Activated CD8-positive, alpha-beta T cell treated with anti-CD3 and anti-CD28 coated beads for 36 hours (primary cell): ENCODE measurements at regions not wholly inside any gene's neighbourhood (a gene's known extent, or its start where the extent isn't known, plus 50 kb on each side); places are given as distances from the start of the nearest gene placed in this dataset.

Source experiments
- ATAC-seq: fragments of 200-7000 bp; cut with Tn5 transposase; one replicate; pipeline ENCODE4 v1.10.0; 2021; ENCODE audit warnings: mild to moderate bottlenecking, moderate library complexity
- CTCF ChIA-PET: fragments of 350-600 bp; sonication (Branson Sonifier 250); formaldehyde crosslinking; loops from one replicate; lab custom pipeline; 2021; ENCODE audit warnings: antibody characterized with exemption; lab: Charles Lee
- POLR2A ChIA-PET: fragments of 350-600 bp; sonication (Branson Sonifier 250); formaldehyde crosslinking; loops from one replicate; lab custom pipeline; 2021; ENCODE audit warnings: antibody characterized with exemption; lab: Charles Lee
- DNase-seq: peaks from one replicate; pipeline ENCODE4 v3.0.0-alpha.2; 2020
- H3K27ac Mint-ChIP-seq: one replicate; pipeline ENCODE4 v1.8.0; 2021; ENCODE audit warnings: mild to moderate bottlenecking, mixed read lengths
- H3K27me3 Mint-ChIP-seq: one replicate; pipeline ENCODE4 v1.8.0; 2021; ENCODE audit warnings: mixed read lengths
- H3K36me3 Mint-ChIP-seq: one replicate; pipeline ENCODE4 v1.8.0; 2021; ENCODE audit warnings: low read depth, mixed read lengths
- H3K4me1 Mint-ChIP-seq: one replicate; pipeline ENCODE4 v1.8.0; 2021; ENCODE audit warnings: low read depth, mixed read lengths
- H3K4me3 Mint-ChIP-seq: one replicate; pipeline ENCODE4 v1.8.0; 2021; ENCODE audit warnings: mild to moderate bottlenecking, moderate library complexity, mixed read lengths
- H3K9me3 Mint-ChIP-seq: one replicate; pipeline ENCODE4 v1.8.0; 2021; ENCODE audit warnings: mixed read lengths
- intact Hi-C: fragments of 100-400 bp; cut with micrococcal nuclease; formaldehyde crosslinking; loops from one replicate; pipeline ENCODE4 v1.10.0; 2022
- TF ChIP-seq, protein P1 (sequence below): fragments of 200-600 bp; IDR thresholded peaks from one replicate; pipeline ENCODE4 v1.8.0; 2022; ENCODE audit warnings: antibody characterized with exemption, mild to moderate bottlenecking

DNA sequence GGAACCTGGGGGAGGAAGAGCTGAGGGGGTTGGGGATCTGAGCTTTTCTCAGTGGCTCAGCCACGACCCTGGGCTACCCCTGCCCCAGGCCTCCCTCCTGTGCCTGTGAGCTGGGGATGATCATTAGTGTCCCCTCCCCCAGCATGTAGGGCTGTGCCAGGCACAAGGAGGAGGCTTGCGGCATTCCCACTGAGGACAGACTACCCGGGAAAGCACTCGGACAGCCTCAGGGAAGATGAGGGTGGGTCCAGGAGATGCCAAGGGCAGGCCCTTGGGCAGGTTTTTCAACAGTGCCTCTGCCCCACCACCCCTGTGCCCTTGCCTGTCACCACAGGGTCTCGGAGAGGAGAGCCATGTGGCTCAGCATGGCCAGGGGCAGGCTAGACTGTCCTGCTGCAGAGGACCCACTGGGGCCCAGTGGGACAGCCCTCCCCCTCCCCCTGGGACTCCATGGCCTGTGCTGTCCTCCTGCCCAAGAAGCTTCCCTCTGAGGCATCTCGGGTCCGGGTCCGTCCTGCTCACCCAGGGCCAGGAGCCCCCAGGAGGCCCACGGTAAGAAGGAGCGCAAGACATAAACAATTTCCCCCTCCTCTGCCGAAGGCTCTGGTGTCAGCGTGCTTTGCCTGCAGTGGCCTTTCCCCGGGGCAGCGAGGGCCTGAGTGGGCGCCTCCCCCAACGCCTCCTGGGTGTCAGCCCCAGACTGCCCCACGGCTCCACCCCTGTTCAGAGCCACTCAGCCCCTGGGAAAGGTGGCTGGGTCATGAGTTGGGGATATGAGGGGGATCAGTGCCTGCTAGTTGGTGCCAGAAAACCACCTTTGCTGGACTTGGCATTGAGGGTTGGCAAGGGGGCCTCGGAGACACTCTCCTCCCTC, 192.5 kb downstream of the GOLGA6L6 start:
- POLR2A ChIA-PET, result no interaction called here
- Mint-ChIP-seq H3K4me1 (no peaks in the 10 kb centered on the region), H3K36me3 (no peaks in the 10 kb centered on the region), H3K9me3 (no peaks in the 10 kb centered on the region), H3K4me3 (no peak overlapping the region), H3K27ac (no peak overlapping the region), H3K27me3 (no peaks in the 10 kb centered on the region)
- CTCF ChIA-PET, result no interaction called here
- DNase-seq (no peak), ATAC-seq (no peak)
- intact Hi-C loops, result no loop called here
- TF ChIP-seq, protein P1, sequence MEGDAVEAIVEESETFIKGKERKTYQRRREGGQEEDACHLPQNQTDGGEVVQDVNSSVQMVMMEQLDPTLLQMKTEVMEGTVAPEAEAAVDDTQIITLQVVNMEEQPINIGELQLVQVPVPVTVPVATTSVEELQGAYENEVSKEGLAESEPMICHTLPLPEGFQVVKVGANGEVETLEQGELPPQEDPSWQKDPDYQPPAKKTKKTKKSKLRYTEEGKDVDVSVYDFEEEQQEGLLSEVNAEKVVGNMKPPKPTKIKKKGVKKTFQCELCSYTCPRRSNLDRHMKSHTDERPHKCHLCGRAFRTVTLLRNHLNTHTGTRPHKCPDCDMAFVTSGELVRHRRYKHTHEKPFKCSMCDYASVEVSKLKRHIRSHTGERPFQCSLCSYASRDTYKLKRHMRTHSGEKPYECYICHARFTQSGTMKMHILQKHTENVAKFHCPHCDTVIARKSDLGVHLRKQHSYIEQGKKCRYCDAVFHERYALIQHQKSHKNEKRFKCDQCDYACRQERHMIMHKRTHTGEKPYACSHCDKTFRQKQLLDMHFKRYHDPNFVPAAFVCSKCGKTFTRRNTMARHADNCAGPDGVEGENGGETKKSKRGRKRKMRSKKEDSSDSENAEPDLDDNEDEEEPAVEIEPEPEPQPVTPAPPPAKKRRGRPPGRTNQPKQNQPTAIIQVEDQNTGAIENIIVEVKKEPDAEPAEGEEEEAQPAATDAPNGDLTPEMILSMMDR, result no peak

DNA sequence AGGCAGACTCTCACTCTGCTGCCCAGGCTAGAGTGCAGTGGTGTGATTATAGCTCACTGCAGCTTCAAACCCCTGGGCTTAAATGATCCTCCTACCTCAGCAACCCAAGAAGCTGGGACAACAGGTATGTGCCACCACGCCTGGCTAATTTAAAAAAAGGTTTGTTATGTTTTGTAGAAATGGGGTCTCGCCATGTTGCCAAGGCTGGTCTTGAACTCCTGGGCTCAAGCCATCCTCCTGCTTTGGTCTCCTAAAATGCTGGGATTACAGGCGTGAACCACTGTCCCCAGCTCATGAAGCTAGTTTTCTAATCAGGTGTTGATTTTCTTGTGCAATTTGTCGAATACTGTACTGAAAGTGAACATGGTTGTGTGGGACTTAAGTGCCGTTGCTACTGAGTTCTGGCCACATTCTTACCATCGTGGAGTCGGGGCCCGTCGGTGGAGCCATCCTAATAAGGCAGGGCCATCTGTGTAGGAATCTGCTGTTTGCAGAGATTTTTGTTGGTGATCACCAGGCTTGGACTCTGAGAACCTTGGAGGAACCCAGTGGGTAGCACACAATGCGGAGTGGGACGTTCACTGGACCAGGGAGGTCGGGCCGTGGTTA, 193.2 kb downstream of the GOLGA6L6 start:
- Mint-ChIP-seq H3K4me1 (no peaks in the 10 kb centered on the region), H3K4me3 (no peak overlapping the region), H3K27me3 (no peaks in the 10 kb centered on the region), H3K27ac (no peak overlapping the region), H3K36me3 (no peaks in the 10 kb centered on the region), H3K9me3 (no peaks in the 10 kb centered on the region)
- ATAC-seq, result no peak
- TF ChIP-seq, protein P1, result no peak
- DNase-seq, result no peak
- intact Hi-C loops, result no loop called here
- ChIA-PET CTCF (interaction anchor here (1.3 kb wide), 1 partner anchor 8 kb away, joined by 4 read pairs; no protein-coding TSS in a partner anchor), POLR2A (no interaction called here)

DNA sequence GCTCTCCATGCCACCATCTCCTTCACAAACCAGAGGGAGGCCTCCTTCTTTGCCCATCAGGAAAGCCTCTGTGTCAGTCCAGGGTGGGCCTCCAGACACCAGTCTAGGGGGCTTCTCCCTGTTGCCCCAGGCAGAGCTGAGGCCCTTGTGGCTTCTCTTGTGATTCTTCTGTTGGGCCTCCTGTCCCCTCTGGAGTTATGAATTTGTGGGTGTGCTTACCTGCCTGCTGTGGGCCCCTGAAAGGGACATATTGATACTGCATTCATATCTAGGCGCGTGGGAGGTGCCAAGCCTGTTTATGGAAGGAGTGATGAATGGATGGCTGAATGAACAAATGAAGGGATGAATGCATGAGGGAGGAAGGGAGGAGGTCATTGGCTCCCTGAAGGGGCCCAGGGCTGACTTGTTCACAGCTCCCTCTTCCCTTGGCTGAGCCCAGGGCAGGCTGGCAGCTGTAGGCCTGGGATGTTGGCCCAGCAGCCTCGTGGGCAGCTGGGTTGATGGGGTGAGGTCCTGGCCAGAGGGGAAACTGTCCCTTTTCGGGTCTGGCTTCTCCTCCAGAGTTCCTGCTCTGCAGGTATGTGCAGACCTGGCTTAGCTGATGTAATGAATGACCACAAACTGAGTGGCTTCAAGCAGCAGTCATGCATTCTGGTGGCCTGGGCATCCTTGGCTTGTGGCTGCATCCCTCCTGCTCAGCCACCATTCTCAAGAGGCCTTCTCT, 195.4 kb downstream of the GOLGA6L6 start:
- TF ChIP-seq, protein P1, result no peak
- Mint-ChIP-seq H3K36me3 (no peaks in the 10 kb centered on the region), H3K4me1 (no peaks in the 10 kb centered on the region), H3K27me3 (no peaks in the 10 kb centered on the region), H3K4me3 (no peak overlapping the region), H3K27ac (no peak overlapping the region), H3K9me3 (no peaks in the 10 kb centered on the region)
- ATAC-seq, result no peak
- POLR2A ChIA-PET, result no interaction called here
- intact Hi-C loops, result no loop called here
- peak; percentile 2 for DNase-seq
- CTCF ChIA-PET, result no interaction called here

DNA sequence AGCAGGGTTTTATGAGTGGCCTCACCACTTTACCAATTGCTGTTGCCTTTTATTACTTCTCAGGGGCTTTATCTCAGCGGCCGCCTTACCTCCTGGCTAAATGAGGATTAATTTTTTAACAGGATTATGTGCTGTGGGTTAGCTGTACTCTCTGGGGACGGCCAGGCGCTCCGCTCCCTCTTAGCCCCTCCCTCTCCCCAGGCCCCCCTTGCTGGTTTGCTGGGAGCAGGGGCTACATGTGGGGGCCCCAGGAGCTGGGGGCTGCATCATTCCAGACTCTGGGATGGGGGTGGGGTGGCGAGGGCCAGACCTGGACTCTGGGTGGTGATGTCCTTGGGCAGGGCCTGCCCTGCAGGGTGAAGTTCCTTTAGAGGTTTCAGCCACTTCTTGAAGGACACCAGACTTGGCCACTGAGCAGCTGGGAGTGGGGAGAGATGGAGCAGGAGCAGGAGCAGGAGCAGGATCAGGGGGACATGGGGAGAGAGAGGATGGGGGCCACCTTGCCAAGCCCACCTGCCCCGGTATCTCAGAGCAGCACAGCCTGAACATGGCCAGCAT, 196.1 kb downstream of the GOLGA6L6 start:
- DNase-seq (no peak), ATAC-seq (no peak)

More for the DNA sequence above, 196.1 kb downstream of the GOLGA6L6 start:
- intact Hi-C loops, result no loop called here
- CTCF ChIA-PET, result no interaction called here
- Mint-ChIP-seq H3K36me3 (no peaks in the 10 kb centered on the region), H3K27ac (no peak overlapping the region), H3K4me1 (no peaks in the 10 kb centered on the region), H3K4me3 (no peak overlapping the region), H3K9me3 (no peaks in the 10 kb centered on the region), H3K27me3 (no peaks in the 10 kb centered on the region)
- TF ChIP-seq, protein P1, result no peak
- POLR2A ChIA-PET, result no interaction called here
